Activated naive CD8-positive, alpha-beta T cell treated with anti-CD3 and anti-CD28 coated beads, Interleukin-2, amount 50 U/mL, for 24 hours (primary cell): ENCODE measurements at regions not wholly inside any gene's neighbourhood (a gene's known extent, or its start where the extent isn't known, plus 50 kb on each side); places are given as distances from the start of the nearest gene placed in this dataset.

ENCODE experiments used
- ATAC-seq: fragments of 150-1000 bp; cut with Tn5 transposase; one replicate; pipeline ENCODE4 v1.10.0; 2021
- DNase-seq: peaks from one replicate; pipeline ENCODE4 v3.0.0; 2021
- H3K27ac Mint-ChIP-seq: one replicate; pipeline ENCODE4 v1.8.0; 2021; ENCODE audit warnings: mild to moderate bottlenecking, mixed read lengths
- H3K27me3 Mint-ChIP-seq: one replicate; pipeline ENCODE4 v1.8.0; 2021; ENCODE audit warnings: mixed read lengths
- H3K36me3 Mint-ChIP-seq: one replicate; pipeline ENCODE4 v1.8.0; 2021; ENCODE audit warnings: low read depth, mixed read lengths
- H3K4me1 Mint-ChIP-seq: one replicate; pipeline ENCODE4 v1.8.0; 2021; ENCODE audit warnings: mixed read lengths
- H3K4me3 Mint-ChIP-seq: one replicate; pipeline ENCODE4 v1.8.0; 2021; ENCODE audit warnings: mild to moderate bottlenecking, moderate library complexity, mixed read lengths
- H3K9me3 Mint-ChIP-seq: one replicate; pipeline ENCODE4 v1.8.0; 2021; ENCODE audit warnings: mixed read lengths

DNA sequence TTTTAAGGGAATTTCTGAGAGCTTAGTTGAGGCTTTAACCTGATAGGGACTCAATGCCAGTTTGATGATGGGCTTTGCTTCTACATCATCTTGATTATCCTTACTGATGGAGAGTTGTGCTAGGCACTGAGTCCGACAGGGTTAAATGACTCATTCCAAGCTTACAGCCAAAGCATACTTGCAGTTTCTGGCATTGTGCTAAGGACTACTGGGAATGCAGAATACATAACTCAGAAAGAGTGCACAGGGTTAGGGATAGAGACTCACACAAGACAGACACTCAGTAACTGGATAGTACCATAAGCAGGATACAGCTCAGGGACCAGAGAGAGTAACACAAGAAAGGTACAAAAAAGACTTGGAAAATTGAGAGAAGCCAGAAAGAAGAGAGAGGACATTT, 94.1 kb upstream of the SLC14A2 start:
- Mint-ChIP-seq H3K4me3 (no peak overlapping the region), H3K4me1 (no peaks in the 10 kb centered on the region), H3K27ac (no peak overlapping the region), H3K27me3 (peaks cover 3% of the 10 kb centered on the region), H3K36me3 (no peaks in the 10 kb centered on the region), H3K9me3 (no peaks in the 10 kb centered on the region)
- no peak for ATAC-seq
- no peak for DNase-seq

DNA sequence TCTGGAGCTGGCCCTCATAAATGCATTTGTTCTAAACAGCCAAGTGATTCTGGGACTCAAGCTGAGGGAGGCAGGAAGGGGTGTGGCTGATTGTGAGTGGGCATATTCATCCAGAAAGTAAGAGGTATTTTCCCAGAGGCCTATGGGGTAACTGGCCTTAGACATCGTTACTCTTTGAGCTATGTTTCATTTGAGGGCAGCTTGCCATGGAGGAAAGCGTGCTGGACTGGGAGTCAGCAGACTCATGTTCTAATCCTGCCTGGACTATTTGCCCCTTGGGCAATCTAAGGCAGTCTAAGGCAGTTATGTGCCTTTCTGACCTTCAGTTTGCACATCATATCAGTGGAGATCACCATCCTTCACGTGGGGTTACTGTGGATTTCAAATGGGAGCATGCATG, 93.5 kb upstream of the SLC14A2 start:
- no peak overlapping the region for H3K27ac Mint-ChIP-seq
- no peak for ATAC-seq
- peaks cover 3% of the 10 kb centered on the region for H3K27me3 Mint-ChIP-seq

DNA sequence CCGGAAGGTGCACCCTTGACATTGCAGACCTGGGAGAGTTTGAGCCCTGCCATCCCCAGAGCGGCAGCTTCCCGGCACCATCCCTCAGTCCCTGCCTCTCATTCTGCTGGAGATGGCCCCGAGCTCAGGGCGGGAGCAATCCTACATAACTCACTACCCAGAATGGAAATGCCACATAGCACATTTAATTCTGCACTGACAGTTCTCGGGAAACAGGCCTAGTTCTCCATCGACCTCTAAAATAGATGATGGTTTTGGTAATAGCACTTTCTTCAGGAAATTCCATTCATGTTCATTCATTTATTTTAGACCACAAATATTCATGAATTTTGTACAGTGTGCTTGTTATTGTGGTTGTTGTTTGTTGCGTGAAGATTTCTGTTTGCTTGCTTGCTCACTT, 92.9 kb upstream of the SLC14A2 start:
- no peaks in the 10 kb centered on the region for H3K4me1 Mint-ChIP-seq
- DNase-seq (no peak), ATAC-seq (no peak)
- H3K9me3 Mint-ChIP-seq: no peaks in the 10 kb centered on the region
- H3K36me3 Mint-ChIP-seq: no peaks in the 10 kb centered on the region
- no peak overlapping the region for H3K27ac Mint-ChIP-seq
- no peak overlapping the region for H3K4me3 Mint-ChIP-seq
- H3K27me3 Mint-ChIP-seq: peaks cover 3% of the 10 kb centered on the region

More for the DNA sequence above, 93.5 kb upstream of the SLC14A2 start:
- no peak for DNase-seq
- no peaks in the 10 kb centered on the region for H3K9me3 Mint-ChIP-seq
- H3K36me3 Mint-ChIP-seq: no peaks in the 10 kb centered on the region
- no peaks in the 10 kb centered on the region for H3K4me1 Mint-ChIP-seq
- H3K4me3 Mint-ChIP-seq: no peak overlapping the region

DNA sequence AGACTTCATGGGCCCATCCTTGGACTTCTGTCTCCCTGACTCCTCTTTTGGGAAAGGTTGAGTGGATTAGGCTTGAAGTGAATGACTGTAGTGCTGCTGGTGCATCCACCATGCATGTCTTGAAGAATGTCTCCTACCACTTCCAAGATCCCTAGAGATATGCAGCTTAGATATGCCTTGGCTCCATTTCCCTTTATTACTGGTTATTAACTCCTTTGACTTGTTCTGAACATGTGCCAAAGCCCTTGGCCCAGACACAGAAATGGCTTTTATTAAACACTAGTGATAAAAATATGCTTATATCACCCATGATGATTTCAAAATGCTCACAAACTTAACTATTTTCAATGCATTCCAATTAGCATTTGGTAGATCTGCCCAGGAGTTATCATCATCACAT, 90.0 kb upstream of the SLC14A2 start:
- H3K4me3 Mint-ChIP-seq: no peak overlapping the region
- no peak overlapping the region for H3K27ac Mint-ChIP-seq
- no peaks in the 10 kb centered on the region for H3K36me3 Mint-ChIP-seq
- H3K27me3 Mint-ChIP-seq: peaks cover 3% of the 10 kb centered on the region
- no peaks in the 10 kb centered on the region for H3K4me1 Mint-ChIP-seq
- no peak for ATAC-seq
- no peak for DNase-seq
- no peaks in the 10 kb centered on the region for H3K9me3 Mint-ChIP-seq

DNA sequence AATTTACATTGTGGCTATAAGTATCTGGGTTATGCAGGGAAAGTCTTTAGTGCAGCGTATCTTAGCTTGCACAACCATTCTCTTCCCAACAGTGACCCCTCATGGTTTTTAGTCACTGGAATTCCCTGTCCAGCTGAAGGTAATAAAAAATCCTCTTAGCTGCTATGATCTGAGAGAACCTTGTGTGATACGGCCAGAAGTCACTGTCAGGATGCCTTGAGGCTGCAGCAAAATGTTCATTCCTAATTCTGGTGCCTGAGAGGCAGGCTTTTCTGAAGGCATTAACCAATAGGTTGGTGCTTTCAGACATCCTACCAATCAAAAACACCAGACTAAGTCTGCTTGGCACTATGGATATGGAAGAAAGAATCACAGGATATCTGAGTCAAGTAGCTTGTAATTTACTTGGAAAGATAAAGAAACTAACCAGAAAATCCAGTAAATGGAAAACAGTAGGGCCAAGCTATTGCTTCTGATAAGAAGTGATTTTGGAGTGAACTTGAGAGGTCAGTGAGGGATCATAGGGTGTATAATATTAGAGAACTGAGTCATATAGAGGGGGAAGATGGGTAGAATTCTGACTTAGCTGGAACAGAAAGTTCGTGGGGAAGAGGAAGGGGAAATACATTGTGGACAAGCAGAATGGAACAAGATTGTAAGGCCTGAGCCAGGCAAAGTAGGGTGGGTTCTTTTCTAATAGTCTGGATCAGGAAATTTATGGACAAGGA, 89.0 kb upstream of the SLC14A2 start:
- DNase-seq (no peak), ATAC-seq (no peak)
- H3K4me3 Mint-ChIP-seq: no peak overlapping the region
- H3K27me3 Mint-ChIP-seq: peaks cover 3% of the 10 kb centered on the region
- H3K27ac Mint-ChIP-seq: no peak overlapping the region
- H3K36me3 Mint-ChIP-seq: no peaks in the 10 kb centered on the region
- H3K4me1 Mint-ChIP-seq: no peaks in the 10 kb centered on the region
- H3K9me3 Mint-ChIP-seq: no peaks in the 10 kb centered on the region

DNA sequence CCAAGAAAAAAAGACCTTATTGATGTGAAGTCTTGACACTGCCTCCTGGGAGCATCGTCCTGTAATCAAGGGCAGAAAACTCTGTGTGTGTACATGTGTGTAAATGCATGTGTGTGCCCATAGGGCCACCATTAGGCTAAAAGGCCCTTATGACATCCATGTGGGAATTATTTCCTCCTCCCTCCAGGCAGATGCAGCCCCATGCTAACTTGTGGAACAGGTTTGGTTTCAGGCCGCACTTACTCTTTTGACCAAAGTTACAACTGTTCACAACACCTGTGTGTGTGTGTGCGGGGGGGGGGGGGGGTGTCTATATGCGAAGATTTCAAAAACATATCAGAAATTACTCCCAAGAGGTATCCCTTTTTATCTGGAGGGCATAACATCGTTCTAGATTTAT, 87.4 kb upstream of the SLC14A2 start:
- DNase-seq (no peak), ATAC-seq (no peak)
- Mint-ChIP-seq H3K27ac (no peak overlapping the region), H3K27me3 (peaks cover 5% of the 10 kb centered on the region), H3K4me1 (no peaks in the 10 kb centered on the region), H3K9me3 (no peaks in the 10 kb centered on the region), H3K4me3 (no peak overlapping the region), H3K36me3 (no peaks in the 10 kb centered on the region)

DNA sequence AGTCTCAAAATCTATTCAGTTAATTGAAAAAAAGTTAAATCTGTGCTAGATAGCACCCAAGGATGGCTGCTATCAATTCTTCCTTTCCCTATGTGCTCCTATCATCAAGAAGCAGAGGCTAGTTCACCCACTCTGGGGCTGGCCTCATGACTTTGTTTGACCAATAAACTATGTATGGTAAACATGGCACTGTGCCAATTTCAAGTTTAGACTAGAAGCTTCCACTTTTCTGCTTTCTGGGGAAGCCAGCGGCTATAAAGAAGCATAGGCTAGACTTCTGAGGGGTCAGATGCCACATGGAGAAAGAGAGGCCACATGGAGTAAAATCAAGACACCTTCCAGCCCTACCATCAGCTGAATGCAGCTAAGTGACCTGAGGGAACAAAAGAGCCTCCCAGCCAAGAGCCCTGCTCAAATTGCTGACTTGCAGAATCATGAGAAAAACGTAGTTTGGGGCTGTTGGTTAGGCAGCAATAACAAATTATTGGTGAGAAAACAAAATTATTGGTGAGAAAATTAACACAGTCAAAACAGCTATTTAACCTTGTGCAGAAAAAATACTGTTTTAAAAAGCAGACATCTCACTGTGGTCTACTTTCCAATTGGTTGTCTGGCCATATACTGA, 86.5 kb upstream of the SLC14A2 start:
- DNase-seq: no peak
- Mint-ChIP-seq H3K4me1 (no peaks in the 10 kb centered on the region), H3K4me3 (no peak overlapping the region), H3K9me3 (peaks cover 6% of the 10 kb centered on the region), H3K27ac (no peak overlapping the region), H3K27me3 (peaks cover 4% of the 10 kb centered on the region), H3K36me3 (no peaks in the 10 kb centered on the region)
- ATAC-seq: no peak

DNA sequence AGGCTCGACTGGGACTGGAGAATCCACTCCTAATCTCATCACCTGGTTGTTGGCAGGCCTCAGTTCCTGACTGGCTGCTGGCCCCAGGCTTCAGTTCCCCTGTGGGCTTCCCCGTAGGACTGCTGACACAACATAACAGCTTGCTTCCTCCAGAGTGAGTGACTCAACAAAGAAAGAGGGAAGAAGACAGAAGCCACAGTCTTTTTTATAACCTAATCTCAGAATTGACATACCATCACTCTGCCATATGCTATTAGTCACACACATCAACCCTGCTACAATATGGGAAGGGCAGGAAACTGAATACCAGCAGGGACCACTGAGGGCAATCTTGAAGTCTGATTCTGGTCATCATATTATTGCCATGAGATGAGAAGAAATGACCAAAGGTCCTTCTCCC, 76.8 kb upstream of the SLC14A2 start:
- ATAC-seq (no peak), DNase-seq (no peak)
- Mint-ChIP-seq H3K36me3 (no peaks in the 10 kb centered on the region), H3K27me3 (peaks cover 13% of the 10 kb centered on the region), H3K4me3 (no peak overlapping the region), H3K27ac (no peak overlapping the region), H3K9me3 (peaks cover 21% of the 10 kb centered on the region), H3K4me1 (no peaks in the 10 kb centered on the region)

DNA sequence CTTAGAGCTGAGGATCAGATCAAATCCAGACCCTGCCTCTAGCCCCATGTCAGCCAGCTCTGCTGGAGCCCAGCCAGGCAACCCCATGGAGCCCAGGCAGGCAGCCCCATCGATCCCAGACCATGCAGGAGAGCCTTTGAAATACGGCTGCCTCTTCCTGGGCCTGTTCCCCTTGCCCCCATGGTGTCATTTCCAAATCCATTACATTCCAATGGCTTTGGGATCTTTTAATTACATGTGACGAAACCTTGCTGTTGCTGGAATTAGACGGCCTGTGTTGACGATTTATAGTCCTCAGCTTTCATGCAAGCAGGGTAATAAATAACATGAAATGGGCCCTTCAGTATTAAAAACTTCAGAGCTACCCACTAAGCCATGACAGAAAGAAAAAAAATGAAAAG, 75.8 kb upstream of the SLC14A2 start:
- DNase-seq (no peak), ATAC-seq (no peak)
- Mint-ChIP-seq H3K27ac (no peak overlapping the region), H3K4me1 (no peaks in the 10 kb centered on the region), H3K27me3 (peaks cover 10% of the 10 kb centered on the region), H3K36me3 (no peaks in the 10 kb centered on the region), H3K4me3 (no peak overlapping the region), H3K9me3 (peaks cover 15% of the 10 kb centered on the region)

DNA sequence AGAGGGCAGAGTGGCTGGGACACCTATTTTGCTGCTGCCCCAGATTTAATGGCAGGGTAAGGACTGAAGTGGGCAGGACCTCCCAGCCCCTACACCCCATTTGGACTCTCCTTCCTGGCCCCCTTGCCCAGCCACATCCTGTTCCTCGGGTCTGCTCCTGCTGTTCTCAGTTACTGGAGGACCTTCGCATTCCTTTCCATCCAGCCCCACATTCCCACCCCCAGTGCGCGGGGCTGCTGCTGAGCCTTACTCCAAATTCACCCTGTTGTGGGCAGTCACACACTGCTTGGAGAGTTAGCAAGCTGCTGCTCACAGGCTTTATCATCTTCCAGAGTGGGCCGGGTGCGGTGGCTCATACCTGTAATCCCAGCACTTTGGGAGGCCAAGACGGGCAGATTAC, 75.2 kb upstream of the SLC14A2 start:
- H3K27me3 Mint-ChIP-seq: peaks cover 10% of the 10 kb centered on the region
- ATAC-seq (no peak), DNase-seq (no peak)
- H3K9me3 Mint-ChIP-seq: peaks cover 15% of the 10 kb centered on the region
- H3K27ac Mint-ChIP-seq: no peak overlapping the region
- no peaks in the 10 kb centered on the region for H3K36me3 Mint-ChIP-seq
- no peak overlapping the region for H3K4me3 Mint-ChIP-seq
- no peaks in the 10 kb centered on the region for H3K4me1 Mint-ChIP-seq

DNA sequence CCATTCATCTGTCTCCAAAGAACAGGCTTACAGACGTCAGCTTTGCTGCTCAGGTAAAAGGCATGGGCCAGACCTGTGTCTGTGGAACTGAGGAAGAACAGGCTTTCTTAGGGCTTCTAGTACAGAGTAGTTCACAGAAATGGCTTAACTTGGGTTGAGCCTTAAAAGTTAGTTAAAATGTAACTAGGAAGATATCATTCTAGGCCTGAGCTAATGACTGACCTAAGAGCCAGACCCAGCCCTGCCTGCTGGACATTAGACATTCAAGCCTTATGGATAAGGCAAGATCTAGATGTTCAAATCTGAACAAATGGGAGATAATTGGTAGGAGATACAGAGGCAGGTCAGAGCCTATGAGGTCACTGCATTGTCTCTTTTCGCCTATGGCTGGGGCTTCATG, 73.9 kb upstream of the SLC14A2 start:
- DNase-seq (no peak), ATAC-seq (no peak)
- Mint-ChIP-seq H3K36me3 (no peaks in the 10 kb centered on the region), H3K27me3 (peaks cover 6% of the 10 kb centered on the region), H3K4me3 (no peak overlapping the region), H3K4me1 (no peaks in the 10 kb centered on the region), H3K27ac (no peak overlapping the region), H3K9me3 (peaks cover 15% of the 10 kb centered on the region)

DNA sequence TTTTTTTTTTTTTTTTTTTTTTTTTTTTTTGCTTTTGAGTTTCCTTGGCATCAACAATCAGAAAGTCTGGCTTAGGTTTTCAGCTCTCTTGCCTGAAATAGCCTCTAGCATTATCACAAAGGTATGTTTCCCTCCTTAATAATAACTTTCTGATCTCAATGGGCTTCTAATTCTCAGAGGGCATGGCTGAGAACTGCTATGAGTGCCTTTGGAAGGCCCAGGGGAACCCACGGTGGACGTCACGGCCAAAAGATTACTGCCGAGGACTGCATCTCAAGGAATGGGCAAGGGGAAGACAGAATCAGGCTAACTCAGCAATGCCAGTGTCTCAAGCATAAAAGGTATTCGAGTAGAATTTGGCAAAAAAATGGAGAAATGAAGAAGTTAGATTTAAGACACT, 73.2 kb upstream of the SLC14A2 start:
- no peaks in the 10 kb centered on the region for H3K4me1 Mint-ChIP-seq
- H3K9me3 Mint-ChIP-seq: peaks cover 13% of the 10 kb centered on the region
- peaks cover 6% of the 10 kb centered on the region for H3K27me3 Mint-ChIP-seq
- no peaks in the 10 kb centered on the region for H3K36me3 Mint-ChIP-seq
- ATAC-seq (no peak), DNase-seq (no peak)
- H3K4me3 Mint-ChIP-seq: no peak overlapping the region
- no peak overlapping the region for H3K27ac Mint-ChIP-seq

DNA sequence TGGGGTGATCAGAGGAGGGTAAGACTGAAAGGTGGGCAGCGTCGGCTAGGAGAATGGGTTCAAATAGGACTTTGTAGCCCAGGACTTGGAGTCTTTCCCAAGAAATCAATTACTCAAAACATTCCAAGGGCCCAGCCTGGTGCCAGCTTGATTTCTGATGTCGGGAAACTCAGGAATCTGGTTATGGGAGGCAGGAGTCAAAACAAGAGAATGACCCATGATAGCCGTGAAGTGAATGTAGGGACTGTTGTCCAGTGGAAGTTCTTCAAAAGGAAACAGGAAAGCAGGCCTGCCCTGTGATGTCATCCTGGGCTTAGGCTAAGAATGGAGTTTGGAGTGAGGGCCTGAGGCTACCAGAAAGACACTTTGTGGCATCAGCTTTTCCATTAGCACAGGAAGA, 67.4 kb upstream of the SLC14A2 start:
- Mint-ChIP-seq H3K36me3 (no peaks in the 10 kb centered on the region), H3K27me3 (peaks cover 2% of the 10 kb centered on the region), H3K27ac (no peak overlapping the region), H3K9me3 (no peaks in the 10 kb centered on the region), H3K4me1 (no peaks in the 10 kb centered on the region), H3K4me3 (no peak overlapping the region)
- DNase-seq (no peak), ATAC-seq (no peak)

DNA sequence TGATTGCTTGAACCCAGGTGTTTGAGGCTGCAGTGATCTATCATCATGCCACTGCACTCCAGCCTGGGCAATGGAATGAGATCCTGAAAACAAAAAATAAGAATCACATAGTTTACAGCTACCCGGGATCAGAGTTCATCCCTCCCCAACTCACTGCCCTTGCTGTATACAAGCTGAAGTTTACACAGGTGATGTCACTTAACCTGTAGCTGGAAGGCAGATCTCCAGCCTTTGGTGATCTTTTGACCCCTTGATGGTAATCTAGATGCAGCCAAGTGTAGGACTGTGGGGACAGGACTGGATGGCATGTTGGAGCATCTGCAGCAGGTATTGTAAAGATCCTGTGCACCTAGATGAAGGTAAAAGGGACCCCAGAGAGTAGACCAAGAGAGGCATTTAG, 66.7 kb upstream of the SLC14A2 start:
- Mint-ChIP-seq H3K4me1 (no peaks in the 10 kb centered on the region), H3K27me3 (peaks cover 2% of the 10 kb centered on the region), H3K4me3 (no peak overlapping the region), H3K9me3 (no peaks in the 10 kb centered on the region), H3K36me3 (no peaks in the 10 kb centered on the region), H3K27ac (no peak overlapping the region)
- DNase-seq (no peak), ATAC-seq (no peak)

DNA sequence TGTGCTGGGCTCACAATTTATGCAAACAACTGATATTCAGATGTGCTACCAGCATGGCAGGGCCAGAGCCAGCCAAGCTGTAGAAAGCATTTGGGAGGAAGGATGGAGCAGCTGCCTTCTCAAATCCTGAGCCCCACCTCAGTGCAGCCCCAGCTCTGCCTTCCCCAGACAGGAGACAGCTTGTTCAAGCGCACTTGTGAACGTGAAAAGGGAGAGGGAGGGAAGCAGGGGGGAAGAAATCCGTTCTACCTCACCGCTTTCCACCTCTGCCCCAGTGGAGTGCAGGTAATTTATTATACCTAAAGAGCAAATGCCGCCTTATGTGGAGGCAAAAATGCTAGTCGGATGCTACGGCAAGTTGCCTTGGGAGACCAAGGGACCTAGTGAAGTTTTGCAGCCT, 66.0 kb upstream of the SLC14A2 start:
- ATAC-seq (no peak), DNase-seq (no peak)
- no peak overlapping the region for H3K27ac Mint-ChIP-seq
- no peaks in the 10 kb centered on the region for H3K9me3 Mint-ChIP-seq
- no peaks in the 10 kb centered on the region for H3K4me1 Mint-ChIP-seq
- H3K27me3 Mint-ChIP-seq: peaks cover 2% of the 10 kb centered on the region
- no peaks in the 10 kb centered on the region for H3K36me3 Mint-ChIP-seq
- no peak overlapping the region for H3K4me3 Mint-ChIP-seq
